ENCODE measurements at regions not wholly inside any gene's neighbourhood (a gene's known extent, or its start where the extent isn't known, plus 50 kb on each side); places are given as distances from the start of the nearest gene placed in this dataset. TPM values are rescaled to one million over a fixed set of nuclear protein-coding genes. Genes with fewer than 3 reads are reported as not detected.

DNA sequence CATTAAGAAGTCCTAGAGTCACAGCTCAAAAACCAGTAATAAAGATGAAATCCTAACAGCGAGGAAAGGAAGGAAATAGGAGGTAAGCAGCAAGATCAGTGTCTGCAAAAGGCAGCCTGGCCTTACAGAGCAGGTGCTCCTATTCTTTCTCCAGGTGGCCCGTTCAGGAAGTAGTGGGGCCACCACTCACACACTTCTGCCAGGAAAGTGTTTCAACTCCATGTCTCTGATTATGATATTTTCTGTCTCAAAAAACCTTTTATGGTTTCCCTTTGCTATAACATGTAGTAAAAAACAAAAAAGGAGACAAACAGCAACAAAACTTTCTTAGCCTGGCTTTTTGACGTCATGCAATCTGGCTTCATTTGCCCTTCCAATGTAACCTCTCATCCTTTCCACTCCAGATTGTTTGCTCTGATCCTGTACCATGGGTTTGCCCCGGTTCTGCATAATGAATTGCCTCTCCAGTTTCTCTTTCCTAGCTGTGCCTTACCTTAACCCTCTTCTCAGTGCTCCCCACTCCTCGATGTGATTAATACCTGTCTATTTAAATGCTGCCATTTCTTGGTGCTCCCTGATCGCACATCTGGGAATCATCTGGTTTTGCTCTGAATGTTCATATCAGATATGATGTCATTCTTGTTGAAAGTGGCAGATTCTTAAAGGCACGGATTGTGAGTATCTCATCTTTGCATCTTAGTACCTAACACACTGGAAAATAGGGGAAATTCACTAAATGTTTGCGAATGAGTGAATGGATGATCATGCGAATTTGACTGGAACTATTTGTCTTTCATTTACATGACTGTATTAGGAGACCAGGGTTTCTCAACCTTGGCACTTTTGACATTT, 50.6 kb upstream of the PTPRM start:
- Histone ChIP-seq H3K4me3 (replicated peaks in 1 of 3) (no peak overlapping the region), H3K9me3 (no peaks in the 10 kb centered on the region), H3K27ac (no peak overlapping the region), H3K36me3 (no peaks in the 10 kb centered on the region), H3K4me1 (peaks cover 1 to 18% of the 10 kb centered on the region in 2 donors), H3K27me3 (no peaks in the 10 kb centered on the region)
- TF ChIP-seq, protein P1, sequence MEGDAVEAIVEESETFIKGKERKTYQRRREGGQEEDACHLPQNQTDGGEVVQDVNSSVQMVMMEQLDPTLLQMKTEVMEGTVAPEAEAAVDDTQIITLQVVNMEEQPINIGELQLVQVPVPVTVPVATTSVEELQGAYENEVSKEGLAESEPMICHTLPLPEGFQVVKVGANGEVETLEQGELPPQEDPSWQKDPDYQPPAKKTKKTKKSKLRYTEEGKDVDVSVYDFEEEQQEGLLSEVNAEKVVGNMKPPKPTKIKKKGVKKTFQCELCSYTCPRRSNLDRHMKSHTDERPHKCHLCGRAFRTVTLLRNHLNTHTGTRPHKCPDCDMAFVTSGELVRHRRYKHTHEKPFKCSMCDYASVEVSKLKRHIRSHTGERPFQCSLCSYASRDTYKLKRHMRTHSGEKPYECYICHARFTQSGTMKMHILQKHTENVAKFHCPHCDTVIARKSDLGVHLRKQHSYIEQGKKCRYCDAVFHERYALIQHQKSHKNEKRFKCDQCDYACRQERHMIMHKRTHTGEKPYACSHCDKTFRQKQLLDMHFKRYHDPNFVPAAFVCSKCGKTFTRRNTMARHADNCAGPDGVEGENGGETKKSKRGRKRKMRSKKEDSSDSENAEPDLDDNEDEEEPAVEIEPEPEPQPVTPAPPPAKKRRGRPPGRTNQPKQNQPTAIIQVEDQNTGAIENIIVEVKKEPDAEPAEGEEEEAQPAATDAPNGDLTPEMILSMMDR (IDR thresholded peaks at IDR 0.05) = no peak
- no peak for TF ChIP-seq POLR2A (IDR thresholded peaks at IDR 0.05)
- intact Hi-C loops (cut with DNase I) = no loop called here
- 72 to 73% methylated on average over 9 of the region's 9 CpGs for WGBS, 2 donors
- no peak for DNase-seq

Small RNA genes lying in the stretch of these regions (small RNA-seq; reads per million reads assigned to genes)
- not detected for gene RF00554

Measured in thyroid gland (tissue), 4 donors.